Body of pancreas (tissue), 4 donors: ENCODE measurements at regions not wholly inside any gene's neighbourhood (a gene's known extent, or its start where the extent isn't known, plus 50 kb on each side); places are given as distances from the start of the nearest gene placed in this dataset.
"Not testable (repeated sequence)": the region's sequence is repeated elsewhere in the genome, so short reads cannot be mapped to it uniquely, and the experiment has no call there.

ENCODE experiments used
- ATAC-seq: fragments of 150-250 bp; one replicate; pipeline ENCODE4 v1.9.1; 2016
- DNase-seq, 4 donors: peaks; one replicate each; pipeline ENCODE4 v3.0.0-alpha.2; 2019
- H3K27ac ChIP-seq, 4 donors: fragments of 200-600 bp; sonication (generic); 1 replicate in 3 of 4; 2 replicates in 1 of 4; pipeline versions ENCODE4 v1.5.1 to v1.6.1; 2016 to 2019; ENCODE audit warnings: mild to moderate bottlenecking in 1 of 4, mixed read lengths in 1 of 4, moderate library complexity in 1 of 4
- H3K27me3 ChIP-seq, 2 donors: fragments of 200-600 bp; sonication (generic); one replicate each; pipeline ENCODE4 v1.6.0; 2016; ENCODE audit warnings: mild to moderate bottlenecking in 1 of 2
- H3K36me3 ChIP-seq, 2 donors: fragments of 200-600 bp; sonication (generic); replicated peaks in 1 of 2; 2 replicates each; pipeline ENCODE4 v1.5.1; 2016; ENCODE audit warnings: low read depth in 2 of 2; ENCODE audit not compliant: insufficient read depth in 1 of 2
- H3K4me1 ChIP-seq: fragments of 200-600 bp; sonication (generic); one replicate; pipeline ENCODE4 v1.6.0; 2016
- H3K4me3 ChIP-seq, 2 donors: fragments of 200-600 bp; sonication (generic); 1 replicate in 1 of 2; 2 replicates in 1 of 2; pipeline ENCODE4 v1.5.1; 2016 to 2019
- H3K9me3 ChIP-seq, 3 donors: fragments of 200-600 bp; sonication (generic); 1 replicate in 2 of 3; 2 replicates in 1 of 3; pipeline ENCODE4 v1.5.1; 2016
- CTCF ChIP-seq, 7 experiments: fragments of 450-650 bp in 4 of 7; fragments of 200-600 bp in 3 of 7; sonication (generic) in 3 of 7; IDR thresholded peaks; one replicate each; pipeline ENCODE4 v1.5.1; 2016 to 2019; ENCODE audit warnings: antibody characterized with exemption in 7 of 7
- POLR2A ChIP-seq, 3 donors: fragments of 450-650 bp; IDR thresholded peaks; one replicate each; pipeline ENCODE4 v1.6.1; 2016; ENCODE audit warnings: antibody characterized with exemption in 3 of 3, mild to moderate bottlenecking in 2 of 3
- WGBS, 2 donors: methylation state at CpG; one replicate each; pipeline ENCODE4 v1.1.5; 2017; 5-methylcytosine and 5-hydroxymethylcytosine counted together
- intact Hi-C: fragments of 100-400 bp; cut with DNase I; formaldehyde crosslinking; loops from one replicate; pipeline ENCODE4 v1.15.1; 2023

- H3K4me1 ChIP-seq: peaks cover 7% of the 10 kb centered on the region
- no peaks in the 10 kb centered on the region for H3K36me3 ChIP-seq
- no peak for DNase-seq
- no peak overlapping the region for H3K27ac ChIP-seq
- WGBS, 2 donors: 34 to 52% methylated on average over 4 of the region's 4 CpGs
- no peaks in the 10 kb centered on the region for H3K27me3 ChIP-seq
- TF ChIP-seq POLR2A (IDR thresholded peaks at IDR 0.05) (no peak), CTCF (IDR thresholded peaks at IDR 0.05) (peak; percentile 19 to 82 (median 64))
- intact Hi-C loops: loop anchor here (5.0 to 10.0 kb wide), 2 partner anchors 406 to 468 kb away; no protein-coding TSS in a partner anchor
- peak; percentile 47 for ATAC-seq
- H3K4me3 ChIP-seq: no peak overlapping the region
- H3K9me3 ChIP-seq: no peaks in the 10 kb centered on the region
Measured at GRCh38 chr2:182650704-182651103, 65.4 kb upstream of the DNAJC10 start.

- Histone ChIP-seq H3K4me3 (no peak overlapping the region), H3K4me1 (peaks cover 7% of the 10 kb centered on the region), H3K9me3 (no peaks in the 10 kb centered on the region), H3K36me3 (no peaks in the 10 kb centered on the region), H3K27me3 (no peaks in the 10 kb centered on the region), H3K27ac (no peak overlapping the region)
- DNase-seq (no peak), ATAC-seq (no peak)
- intact Hi-C loops: loop anchor here (5.0 to 10.0 kb wide), 2 partner anchors 408 to 470 kb away; no protein-coding TSS in a partner anchor
- TF ChIP-seq POLR2A (IDR thresholded peaks at IDR 0.05) (no peak), CTCF (IDR thresholded peaks at IDR 0.05) (no peak)
- whole genome bisulfite sequencing, 2 donors: 73 to 74% methylated on average over 6 of the region's 6 CpGs
Measured at GRCh38 chr2:182652326-182652725, 63.7 kb upstream of the DNAJC10 start.

GRCh38 chr2:182655750-182656149 lies 60.3 kb upstream of the DNAJC10 start:
- TF ChIP-seq CTCF (IDR thresholded peaks at IDR 0.05): no peak
- no peak for TF ChIP-seq POLR2A (IDR thresholded peaks at IDR 0.05)

GRCh38 chr2:182664212-182664611 lies 51.8 kb upstream of the DNAJC10 start:
- DNase-seq: no peak
- Histone ChIP-seq H3K27ac (no peak overlapping the region), H3K36me3 (no peaks in the 10 kb centered on the region), H3K4me3 (no peak overlapping the region), H3K27me3 (no peaks in the 10 kb centered on the region), H3K9me3 (no peaks in the 10 kb centered on the region), H3K4me1 (peaks cover 6% of the 10 kb centered on the region)
- WGBS, 2 donors: 68 to 77% methylated on average over 1 of the region's 1 CpG
- no peak for TF ChIP-seq CTCF (IDR thresholded peaks at IDR 0.05)
- no peak for TF ChIP-seq POLR2A (IDR thresholded peaks at IDR 0.05)
- ATAC-seq: no peak
- intact Hi-C loops: no loop called here

More at GRCh38 chr2:182655750-182656149, 60.3 kb upstream of the DNAJC10 start:
- WGBS, 2 donors: 44 to 55% methylated on average over 1 of the region's 1 CpG
- Histone ChIP-seq H3K9me3 (no peaks in the 10 kb centered on the region), H3K4me1 (peaks cover 4% of the 10 kb centered on the region), H3K27me3 (no peaks in the 10 kb centered on the region), H3K27ac (no peak overlapping the region), H3K4me3 (no peak overlapping the region), H3K36me3 (no peaks in the 10 kb centered on the region)
- DNase-seq (no peak), ATAC-seq (no peak)
- intact Hi-C loops: loop anchor here (10.0 kb wide), 1 partner anchor 411 kb away; no protein-coding TSS in a partner anchor

- intact Hi-C loops, DNase-seq, H3K9me3 ChIP-seq, H3K36me3 ChIP-seq, H3K4me3 ChIP-seq, H3K4me1 ChIP-seq, H3K27me3 ChIP-seq, ATAC-seq, H3K27ac ChIP-seq: not testable (repeated sequence)
- 71% methylated on average over 3 of the region's 3 CpGs for WGBS, 2 donors
Measured at GRCh38 chr2:182665500-182665899, 50.6 kb upstream of the DNAJC10 start.
